ENCODE measurements at regions not wholly inside any gene's neighbourhood (a gene's known extent, or its start where the extent isn't known, plus 50 kb on each side); places are given as distances from the start of the nearest gene placed in this dataset.

DNA sequence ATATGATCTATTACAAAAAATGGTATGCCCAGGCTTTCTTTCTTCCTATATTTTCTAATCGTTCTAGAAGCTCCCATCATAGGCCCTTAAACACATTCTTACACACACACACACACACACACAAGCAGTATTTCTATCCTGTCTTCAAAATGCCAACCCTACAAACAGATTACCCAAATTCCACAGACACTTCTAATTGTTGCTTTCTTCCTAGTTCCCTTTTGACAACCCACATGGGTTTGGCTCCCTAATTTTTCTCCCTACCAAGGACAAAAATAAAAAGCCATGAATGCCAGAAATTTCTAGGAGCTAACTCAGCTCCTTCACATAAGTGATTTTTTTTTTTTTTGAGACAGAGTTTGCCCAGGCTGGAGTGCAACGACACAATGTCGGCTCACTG, 60.3 kb upstream of the NTF3 start:
- no peak overlapping the region for H2AFZ ChIP-seq (ENCODE audit: low read length)
- no peak overlapping the region for H3K4me2 ChIP-seq (ENCODE audit: low read length)
- CTCF ChIA-PET (ENCODE audit: unreplicated experiment), result no interaction called here
- POLR2A ChIA-PET, result interaction anchor here (0.7 kb wide), 1 partner anchor 11 kb away, joined by 4 read pairs; no protein-coding TSS in a partner anchor
- no TSS peak for BruUV-seq (replicated peaks)
- TF ChIP-seq, protein P1, sequence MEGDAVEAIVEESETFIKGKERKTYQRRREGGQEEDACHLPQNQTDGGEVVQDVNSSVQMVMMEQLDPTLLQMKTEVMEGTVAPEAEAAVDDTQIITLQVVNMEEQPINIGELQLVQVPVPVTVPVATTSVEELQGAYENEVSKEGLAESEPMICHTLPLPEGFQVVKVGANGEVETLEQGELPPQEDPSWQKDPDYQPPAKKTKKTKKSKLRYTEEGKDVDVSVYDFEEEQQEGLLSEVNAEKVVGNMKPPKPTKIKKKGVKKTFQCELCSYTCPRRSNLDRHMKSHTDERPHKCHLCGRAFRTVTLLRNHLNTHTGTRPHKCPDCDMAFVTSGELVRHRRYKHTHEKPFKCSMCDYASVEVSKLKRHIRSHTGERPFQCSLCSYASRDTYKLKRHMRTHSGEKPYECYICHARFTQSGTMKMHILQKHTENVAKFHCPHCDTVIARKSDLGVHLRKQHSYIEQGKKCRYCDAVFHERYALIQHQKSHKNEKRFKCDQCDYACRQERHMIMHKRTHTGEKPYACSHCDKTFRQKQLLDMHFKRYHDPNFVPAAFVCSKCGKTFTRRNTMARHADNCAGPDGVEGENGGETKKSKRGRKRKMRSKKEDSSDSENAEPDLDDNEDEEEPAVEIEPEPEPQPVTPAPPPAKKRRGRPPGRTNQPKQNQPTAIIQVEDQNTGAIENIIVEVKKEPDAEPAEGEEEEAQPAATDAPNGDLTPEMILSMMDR (conservative IDR thresholded peaks at IDR 0.05; ENCODE audit: low read length), result no peak
- TF ChIP-seq EZH2phosphoT487 (IDR thresholded peaks at IDR 0.05; ENCODE audit: borderline replicate concordance, low read depth, low read length), result no peak
- no peaks in the 10 kb centered on the region for H3K79me2 ChIP-seq (ENCODE audit: insufficient read depth, low read depth, low read length)
- no peak overlapping the region for H3K27ac ChIP-seq (ENCODE audit: low read depth, low read length, poor library complexity, severe bottlenecking)
- intact Hi-C loops (cut with micrococcal nuclease; ENCODE audit: unreplicated experiment), result no loop called here
- H3K9me3 ChIP-seq (ENCODE audit: low read length), result no peaks in the 10 kb centered on the region
- no peaks in the 10 kb centered on the region for H3K36me3 ChIP-seq (ENCODE audit: insufficient read depth, low read length)
- H3K9me2 ChIP-seq (ENCODE audit: insufficient read depth, low read length), result no peaks in the 10 kb centered on the region
- DNase-seq (ENCODE audit: low spot score), result no peak
- H3K4me1 ChIP-seq (ENCODE audit: insufficient read depth, low read length, poor library complexity, severe bottlenecking), result no peaks in the 10 kb centered on the region
- H3K4me3 ChIP-seq (ENCODE audit: low read depth, low read length, poor library complexity, severe bottlenecking), result no peak overlapping the region
- no peaks in the 10 kb centered on the region for H4K20me1 ChIP-seq (ENCODE audit: insufficient read depth, low read length)

DNA sequence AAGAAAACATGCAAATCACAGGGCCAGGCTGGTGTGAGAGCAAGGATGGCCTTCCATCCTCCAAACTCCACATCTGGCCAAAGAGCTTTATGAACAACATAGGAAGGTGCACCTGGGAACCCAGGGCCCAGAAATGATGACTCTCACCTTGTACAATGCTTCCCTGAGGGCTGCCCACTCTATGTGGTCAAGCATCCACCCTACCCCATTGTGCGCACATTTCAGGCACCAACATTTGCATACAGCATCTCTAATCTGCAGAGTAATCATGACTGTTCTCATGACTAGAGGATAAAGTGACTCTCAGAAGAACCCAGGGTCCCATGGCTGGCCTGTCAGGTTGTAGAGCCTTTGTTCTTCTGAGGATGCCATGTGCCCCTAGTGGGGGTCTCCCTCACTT, 57.2 kb upstream of the NTF3 start:
- H3K4me1 ChIP-seq (ENCODE audit: insufficient read depth, low read length, poor library complexity, severe bottlenecking), result no peaks in the 10 kb centered on the region
- no peak overlapping the region for H3K4me2 ChIP-seq (ENCODE audit: low read length)
- no peak overlapping the region for H2AFZ ChIP-seq (ENCODE audit: low read length)
- no peaks in the 10 kb centered on the region for H3K36me3 ChIP-seq (ENCODE audit: insufficient read depth, low read length)
- H3K4me3 ChIP-seq (ENCODE audit: low read depth, low read length, poor library complexity, severe bottlenecking), result no peak overlapping the region
- BruUV-seq (replicated peaks), result no TSS peak
- H3K27ac ChIP-seq (ENCODE audit: low read depth, low read length, poor library complexity, severe bottlenecking), result no peak overlapping the region
- no peak for DNase-seq (ENCODE audit: low spot score)
- intact Hi-C loops (cut with micrococcal nuclease; ENCODE audit: unreplicated experiment), result no loop called here
- no peaks in the 10 kb centered on the region for H3K9me3 ChIP-seq (ENCODE audit: low read length)
- H3K9me2 ChIP-seq (ENCODE audit: insufficient read depth, low read length), result no peaks in the 10 kb centered on the region
- POLR2A ChIA-PET, result no interaction called here
- CTCF ChIA-PET (ENCODE audit: unreplicated experiment), result no interaction called here
- TF ChIP-seq EZH2phosphoT487 (IDR thresholded peaks at IDR 0.05; ENCODE audit: borderline replicate concordance, low read depth, low read length), result no peak
- TF ChIP-seq, protein P1 (conservative IDR thresholded peaks at IDR 0.05; ENCODE audit: low read length), result no peak
- H4K20me1 ChIP-seq (ENCODE audit: insufficient read depth, low read length), result no peaks in the 10 kb centered on the region
- no peaks in the 10 kb centered on the region for H3K79me2 ChIP-seq (ENCODE audit: insufficient read depth, low read depth, low read length)

DNA sequence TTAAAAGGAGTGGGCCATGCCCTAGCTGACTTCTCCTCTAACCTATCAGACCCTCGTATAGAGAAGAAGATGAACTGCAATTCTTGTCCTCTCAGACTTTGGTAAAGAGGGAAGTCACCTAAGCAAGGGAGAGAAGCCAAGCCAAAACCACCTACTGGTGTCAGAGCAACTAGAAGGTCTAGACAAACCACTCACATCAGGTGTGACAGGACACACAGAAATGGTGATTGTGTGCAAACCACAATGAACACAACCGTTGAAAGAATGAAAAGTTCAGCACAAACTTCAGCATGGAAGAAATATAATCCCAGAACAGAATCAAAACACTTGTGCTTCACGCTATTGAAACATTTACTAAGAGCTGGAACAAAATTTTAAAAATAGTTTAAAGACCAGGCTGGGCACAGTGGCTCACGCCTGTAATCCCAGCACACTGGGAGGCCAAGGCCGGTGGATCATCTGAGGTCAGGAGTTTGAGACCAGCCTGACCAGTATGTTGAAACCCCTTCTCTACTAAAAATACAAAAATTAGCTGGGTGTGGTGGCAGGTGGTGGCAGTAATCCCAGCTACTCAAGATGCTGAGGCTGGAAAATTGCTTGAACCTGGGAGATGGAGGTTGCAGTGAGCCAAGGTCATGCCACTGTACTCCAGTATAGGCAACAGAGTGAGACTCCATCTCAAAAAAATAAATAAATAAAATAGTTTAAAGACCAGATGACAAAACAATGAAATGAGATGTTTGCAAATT, 56.2 kb upstream of the NTF3 start:
- Histone ChIP-seq H3K4me1 (ENCODE audit: insufficient read depth, low read length, poor library complexity, severe bottlenecking) (no peaks in the 10 kb centered on the region), H3K36me3 (ENCODE audit: insufficient read depth, low read length) (no peaks in the 10 kb centered on the region), H3K27ac (ENCODE audit: low read depth, low read length, poor library complexity, severe bottlenecking) (no peak overlapping the region), H2AFZ (ENCODE audit: low read length) (no peak overlapping the region), H4K20me1 (ENCODE audit: insufficient read depth, low read length) (no peaks in the 10 kb centered on the region), H3K4me3 (ENCODE audit: low read depth, low read length, poor library complexity, severe bottlenecking) (no peak overlapping the region), H3K9me3 (ENCODE audit: low read length) (no peaks in the 10 kb centered on the region), H3K79me2 (ENCODE audit: insufficient read depth, low read depth, low read length) (no peaks in the 10 kb centered on the region), H3K4me2 (ENCODE audit: low read length) (no peak overlapping the region), H3K9me2 (ENCODE audit: insufficient read depth, low read length) (no peaks in the 10 kb centered on the region)
- BruUV-seq (replicated peaks), result no TSS peak
- TF ChIP-seq EZH2phosphoT487 (IDR thresholded peaks at IDR 0.05; ENCODE audit: borderline replicate concordance, low read depth, low read length), result no peak
- TF ChIP-seq, protein P1 (conservative IDR thresholded peaks at IDR 0.05; ENCODE audit: low read length), result no peak
- DNase-seq (ENCODE audit: low spot score), result no peak
- POLR2A ChIA-PET, result no interaction called here
- CTCF ChIA-PET (ENCODE audit: unreplicated experiment), result no interaction called here
- intact Hi-C loops (cut with micrococcal nuclease; ENCODE audit: unreplicated experiment), result no loop called here

Data from OCI-LY7 (cell line).